HG03558 (cell line): ENCODE measurements at regions not wholly inside any gene's neighbourhood (a gene's known extent, or its start where the extent isn't known, plus 50 kb on each side); places are given as distances from the start of the nearest gene placed in this dataset.

ENCODE experiments used
- ATAC-seq: cut with Tn5 transposase; IDR thresholded peaks from one replicate; pipeline ENCODE4 v1.9.1; 2021; ENCODE audit warnings: moderate number of reproducible peaks; ENCODE audit not compliant: unreplicated experiment; ENCODE audit errors: extremely low read depth

GRCh38 chr6:47126647-47127391, 84.7 kb upstream of the ADGRF1 start:
- ATAC-seq, result no peak

GRCh38 chr6:47118611-47119010, 76.5 kb upstream of the ADGRF1 start:
- no peak for ATAC-seq

- ATAC-seq, result no peak
Observed at GRCh38 chr6:47117314-47117713, 75.2 kb upstream of the ADGRF1 start.

- no peak for ATAC-seq
Observed at GRCh38 chr6:47116606-47117005, 74.5 kb upstream of the ADGRF1 start.

GRCh38 chr6:47116086-47116485, 74.0 kb upstream of the ADGRF1 start:
- ATAC-seq, result no peak

GRCh38 chr6:47114460-47114859, 72.3 kb upstream of the ADGRF1 start:
- ATAC-seq, result no peak

GRCh38 chr6:47112317-47112716, 70.2 kb upstream of the ADGRF1 start:
- ATAC-seq, result no peak

- no peak for ATAC-seq
Observed at GRCh38 chr6:47111685-47112084, 69.6 kb upstream of the ADGRF1 start.

GRCh38 chr6:47109281-47109680, 67.1 kb upstream of the ADGRF1 start:
- no peak for ATAC-seq

GRCh38 chr6:47106721-47107197, 64.6 kb upstream of the ADGRF1 start:
- no peak for ATAC-seq

- ATAC-seq, result no peak
Observed at GRCh38 chr6:47106216-47106615, 64.1 kb upstream of the ADGRF1 start.

GRCh38 chr6:47105469-47106178, 63.5 kb upstream of the ADGRF1 start:
- no peak for ATAC-seq

- no peak for ATAC-seq
Observed at GRCh38 chr6:47103931-47104330, 61.8 kb upstream of the ADGRF1 start.

GRCh38 chr6:47102331-47102730, 60.2 kb upstream of the ADGRF1 start:
- ATAC-seq, result no peak

- no peak for ATAC-seq
Observed at GRCh38 chr6:47098570-47098993, 56.5 kb upstream of the ADGRF1 start.

- ATAC-seq, result peak; percentile 94
Observed at GRCh38 chr6:47097092-47097945, 55.2 kb upstream of the ADGRF1 start.

GRCh38 chr6:47096211-47096895, 54.2 kb upstream of the ADGRF1 start:
- ATAC-seq, result no peak

- ATAC-seq, result no peak
Observed at GRCh38 chr6:47094241-47094925, 52.3 kb upstream of the ADGRF1 start.

- no peak for ATAC-seq
Observed at GRCh38 chr6:47093169-47093568, 51.0 kb upstream of the ADGRF1 start.
